ENCODE measurements at regions not wholly inside any gene's neighbourhood (a gene's known extent, or its start where the extent isn't known, plus 50 kb on each side); places are given as distances from the start of the nearest gene placed in this dataset.

GRCh38 chr7:10346032-10346431 is 627.6 kb upstream of the PHF14 start:
- no peak for TF ChIP-seq POLR2AphosphoS5 (IDR thresholded peaks at IDR 0.05; ENCODE audit: low read depth, low read length)
- TF ChIP-seq FOXP2 (optimal IDR thresholded peaks at IDR 0.05; ENCODE audit: borderline replicate concordance, extremely low read depth, extremely low read length, insufficient read depth), result no peak
- TF ChIP-seq TAF1 (IDR thresholded peaks at IDR 0.05; ENCODE audit: borderline replicate concordance, insufficient read depth, low read length), result no peak
- TF ChIP-seq, protein P1, sequence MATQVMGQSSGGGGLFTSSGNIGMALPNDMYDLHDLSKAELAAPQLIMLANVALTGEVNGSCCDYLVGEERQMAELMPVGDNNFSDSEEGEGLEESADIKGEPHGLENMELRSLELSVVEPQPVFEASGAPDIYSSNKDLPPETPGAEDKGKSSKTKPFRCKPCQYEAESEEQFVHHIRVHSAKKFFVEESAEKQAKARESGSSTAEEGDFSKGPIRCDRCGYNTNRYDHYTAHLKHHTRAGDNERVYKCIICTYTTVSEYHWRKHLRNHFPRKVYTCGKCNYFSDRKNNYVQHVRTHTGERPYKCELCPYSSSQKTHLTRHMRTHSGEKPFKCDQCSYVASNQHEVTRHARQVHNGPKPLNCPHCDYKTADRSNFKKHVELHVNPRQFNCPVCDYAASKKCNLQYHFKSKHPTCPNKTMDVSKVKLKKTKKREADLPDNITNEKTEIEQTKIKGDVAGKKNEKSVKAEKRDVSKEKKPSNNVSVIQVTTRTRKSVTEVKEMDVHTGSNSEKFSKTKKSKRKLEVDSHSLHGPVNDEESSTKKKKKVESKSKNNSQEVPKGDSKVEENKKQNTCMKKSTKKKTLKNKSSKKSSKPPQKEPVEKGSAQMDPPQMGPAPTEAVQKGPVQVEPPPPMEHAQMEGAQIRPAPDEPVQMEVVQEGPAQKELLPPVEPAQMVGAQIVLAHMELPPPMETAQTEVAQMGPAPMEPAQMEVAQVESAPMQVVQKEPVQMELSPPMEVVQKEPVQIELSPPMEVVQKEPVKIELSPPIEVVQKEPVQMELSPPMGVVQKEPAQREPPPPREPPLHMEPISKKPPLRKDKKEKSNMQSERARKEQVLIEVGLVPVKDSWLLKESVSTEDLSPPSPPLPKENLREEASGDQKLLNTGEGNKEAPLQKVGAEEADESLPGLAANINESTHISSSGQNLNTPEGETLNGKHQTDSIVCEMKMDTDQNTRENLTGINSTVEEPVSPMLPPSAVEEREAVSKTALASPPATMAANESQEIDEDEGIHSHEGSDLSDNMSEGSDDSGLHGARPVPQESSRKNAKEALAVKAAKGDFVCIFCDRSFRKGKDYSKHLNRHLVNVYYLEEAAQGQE (IDR thresholded peaks at IDR 0.05; ENCODE audit: insufficient read depth in 1 of 2, low read depth in 2 of 2, low read length in 2 of 2), result no peak
- TF ChIP-seq SIN3A (IDR thresholded peaks at IDR 0.05; ENCODE audit: borderline replicate concordance, insufficient read depth, low read length), result no peak

- TF ChIP-seq POLR2AphosphoS5 (IDR thresholded peaks at IDR 0.05; ENCODE audit: low read depth, low read length) (no peak), SIN3A (IDR thresholded peaks at IDR 0.05; ENCODE audit: borderline replicate concordance, insufficient read depth, low read length) (no peak), FOXP2 (optimal IDR thresholded peaks at IDR 0.05; ENCODE audit: borderline replicate concordance, extremely low read depth, extremely low read length, insufficient read depth) (no peak), TAF1 (IDR thresholded peaks at IDR 0.05; ENCODE audit: borderline replicate concordance, insufficient read depth, low read length) (no peak)
- TF ChIP-seq, protein P1 (IDR thresholded peaks at IDR 0.05; ENCODE audit: insufficient read depth in 1 of 2, low read depth in 2 of 2, low read length in 2 of 2), result no peak
Observed at GRCh38 chr7:10355816-10356215, 617.9 kb upstream of the PHF14 start.

- TF ChIP-seq, protein P1 (IDR thresholded peaks at IDR 0.05; ENCODE audit: insufficient read depth in 1 of 2, low read depth in 2 of 2, low read length in 2 of 2), result no peak
- TF ChIP-seq FOXP2 (optimal IDR thresholded peaks at IDR 0.05; ENCODE audit: borderline replicate concordance, extremely low read depth, extremely low read length, insufficient read depth) (no peak), SIN3A (IDR thresholded peaks at IDR 0.05; ENCODE audit: borderline replicate concordance, insufficient read depth, low read length) (no peak), POLR2AphosphoS5 (IDR thresholded peaks at IDR 0.05; ENCODE audit: low read depth, low read length) (no peak), TAF1 (IDR thresholded peaks at IDR 0.05; ENCODE audit: borderline replicate concordance, insufficient read depth, low read length) (no peak)
Observed at GRCh38 chr7:10360050-10360449, 613.6 kb upstream of the PHF14 start.

DNA sequence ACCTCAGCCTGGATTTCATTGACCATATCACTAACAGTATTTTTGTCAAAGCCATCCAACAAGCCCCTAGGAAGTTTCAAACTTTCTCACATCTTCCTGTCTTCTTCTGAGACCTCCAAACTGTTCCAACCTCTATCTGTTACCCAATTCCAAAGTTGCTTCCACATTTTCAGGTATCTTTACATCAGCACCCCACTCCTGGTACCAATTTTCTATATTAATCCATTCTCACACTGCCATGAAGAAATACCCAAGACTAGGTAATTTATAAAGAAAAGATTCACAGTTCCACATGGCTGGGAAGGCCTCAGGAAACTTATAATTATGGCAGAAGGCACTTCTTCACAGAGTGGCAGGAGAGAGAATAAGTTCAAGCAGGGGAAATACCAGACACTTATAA is 571.9 kb upstream of the PHF14 start:
- no peak for TF ChIP-seq FOXP2 (optimal IDR thresholded peaks at IDR 0.05; ENCODE audit: borderline replicate concordance, extremely low read depth, extremely low read length, insufficient read depth)
- TF ChIP-seq, protein P1 (IDR thresholded peaks at IDR 0.05; ENCODE audit: insufficient read depth in 1 of 2, low read depth in 2 of 2, low read length in 2 of 2), result no peak
- TF ChIP-seq TAF1 (IDR thresholded peaks at IDR 0.05; ENCODE audit: borderline replicate concordance, insufficient read depth, low read length), result no peak
- TF ChIP-seq SIN3A (IDR thresholded peaks at IDR 0.05; ENCODE audit: borderline replicate concordance, insufficient read depth, low read length), result no peak
- no peak for TF ChIP-seq POLR2AphosphoS5 (IDR thresholded peaks at IDR 0.05; ENCODE audit: low read depth, low read length)

Measured in PFSK-1 (cell line).